OCI-LY7 (cell line): ENCODE measurements at regions not wholly inside any gene's neighbourhood (a gene's known extent, or its start where the extent isn't known, plus 50 kb on each side); places are given as distances from the start of the nearest gene placed in this dataset.

Experiments
- CTCF ChIP-seq: fragments of 200-600 bp; sonication (generic); conservative IDR thresholded peaks from 2 replicates; pipeline ENCODE4 v1.5.1; 2014; ENCODE audit warnings: mild to moderate bottlenecking, antibody characterized with exemption, low read length, moderate library complexity, mixed read lengths
- EZH2phosphoT487 ChIP-seq: fragments of 200-600 bp; sonication (generic); IDR thresholded peaks from 2 replicates; pipeline ENCODE4 v1.6.1; 2018; ENCODE audit warnings: low read depth, borderline replicate concordance, mild to moderate bottlenecking, mixed run types, antibody characterized with exemption, low read length, moderate library complexity, mixed read lengths

GRCh38 chr6:98759459-98759858 is 74.9 kb upstream of the POU3F2 start:
- TF ChIP-seq CTCF (peak; percentile 42; the same call in 1 of the 2 replicates), EZH2phosphoT487 (no peak)
